GM18951 (cell line): ENCODE measurements at regions not wholly inside any gene's neighbourhood (a gene's known extent, or its start where the extent isn't known, plus 50 kb on each side); places are given as distances from the start of the nearest gene placed in this dataset.

ENCODE experiments used
- POLR2A ChIP-seq: IDR thresholded peaks from 4 replicates; pipeline ENCODE4 v1.6.1; 2011; ENCODE audit warnings: mild to moderate bottlenecking; ENCODE audit not compliant: insufficient read length, insufficient read depth; ENCODE audit errors: extremely low read depth
- in situ Hi-C: fragments of 300-500 bp; cut with MboI; formaldehyde crosslinking; loops from one replicate; pipeline ENCODE4 v1.12.0; 2022; ENCODE audit warnings: low sequenced_read_pairs, mixed read lengths, inconsistent platforms; ENCODE audit not compliant: unreplicated experiment

GRCh38 chr7:85415743-85416142 is 228.9 kb upstream of the SEMA3D start:
- in situ Hi-C loops: no loop called here
- no peak for TF ChIP-seq POLR2A

GRCh38 chr7:85413718-85414117 is 226.9 kb upstream of the SEMA3D start:
- in situ Hi-C loops: no loop called here
- TF ChIP-seq POLR2A: no peak

- in situ Hi-C loops: no loop called here
- TF ChIP-seq POLR2A: no peak
Observed at GRCh38 chr7:85412912-85413311, 226.1 kb upstream of the SEMA3D start.

- in situ Hi-C loops: no loop called here
- no peak for TF ChIP-seq POLR2A
Observed at GRCh38 chr7:85407391-85407790, 220.5 kb upstream of the SEMA3D start.

- TF ChIP-seq POLR2A: no peak
- in situ Hi-C loops: no loop called here
Observed at GRCh38 chr7:85405016-85405902, 218.4 kb upstream of the SEMA3D start.

GRCh38 chr7:85396676-85397075 is 209.8 kb upstream of the SEMA3D start:
- no peak for TF ChIP-seq POLR2A
- in situ Hi-C loops: no loop called here

- TF ChIP-seq POLR2A: no peak
- in situ Hi-C loops: no loop called here
Observed at GRCh38 chr7:85392789-85393188, 205.9 kb upstream of the SEMA3D start.

GRCh38 chr7:85392326-85392725 is 205.5 kb upstream of the SEMA3D start:
- no peak for TF ChIP-seq POLR2A
- in situ Hi-C loops: no loop called here

- TF ChIP-seq POLR2A: no peak
- in situ Hi-C loops: no loop called here
Observed at GRCh38 chr7:85386460-85386859, 199.6 kb upstream of the SEMA3D start.

GRCh38 chr7:85384392-85384791 is 197.5 kb upstream of the SEMA3D start:
- in situ Hi-C loops: no loop called here
- no peak for TF ChIP-seq POLR2A

- TF ChIP-seq POLR2A: no peak
- in situ Hi-C loops: no loop called here
Observed at GRCh38 chr7:85381212-85381611, 194.4 kb upstream of the SEMA3D start.

- in situ Hi-C loops: no loop called here
- no peak for TF ChIP-seq POLR2A
Observed at GRCh38 chr7:85376589-85376988, 189.7 kb upstream of the SEMA3D start.

GRCh38 chr7:85356916-85357315 is 170.1 kb upstream of the SEMA3D start:
- no peak for TF ChIP-seq POLR2A
- in situ Hi-C loops: no loop called here

GRCh38 chr7:85343484-85343883 is 156.6 kb upstream of the SEMA3D start:
- TF ChIP-seq POLR2A: no peak
- in situ Hi-C loops: no loop called here
